Activated CD8-positive, alpha-beta memory T cell treated with anti-CD3 and anti-CD28 coated beads, Interleukin-2, amount 50 U/mL, for 48 hours (primary cell): ENCODE measurements at regions not wholly inside any gene's neighbourhood (a gene's known extent, or its start where the extent isn't known, plus 50 kb on each side); places are given as distances from the start of the nearest gene placed in this dataset.

ENCODE experiments used
- DNase-seq: peaks from one replicate; pipeline ENCODE4 v3.0.0-alpha.2; 2020

DNA sequence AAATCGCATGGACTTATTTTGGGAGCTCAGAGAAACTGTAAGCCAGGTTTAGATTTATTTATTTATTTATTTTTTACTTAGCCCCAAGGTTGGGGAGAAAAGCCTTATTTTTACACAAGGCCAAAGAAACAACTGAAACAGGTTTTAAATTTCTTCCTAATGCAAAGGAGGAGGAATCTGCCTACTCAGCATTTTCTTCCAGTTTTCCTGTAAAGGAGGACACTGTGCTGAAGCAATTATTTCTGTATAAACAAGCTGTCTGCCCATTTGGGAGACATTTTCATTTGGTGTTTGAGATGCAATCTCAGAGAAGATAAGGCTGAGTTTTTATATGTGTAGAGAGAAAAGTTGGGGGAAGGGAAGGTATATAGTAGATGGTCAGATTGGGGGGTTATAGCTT is 125.0 kb downstream of the ETAA1 start:
- no peak for DNase-seq

DNA sequence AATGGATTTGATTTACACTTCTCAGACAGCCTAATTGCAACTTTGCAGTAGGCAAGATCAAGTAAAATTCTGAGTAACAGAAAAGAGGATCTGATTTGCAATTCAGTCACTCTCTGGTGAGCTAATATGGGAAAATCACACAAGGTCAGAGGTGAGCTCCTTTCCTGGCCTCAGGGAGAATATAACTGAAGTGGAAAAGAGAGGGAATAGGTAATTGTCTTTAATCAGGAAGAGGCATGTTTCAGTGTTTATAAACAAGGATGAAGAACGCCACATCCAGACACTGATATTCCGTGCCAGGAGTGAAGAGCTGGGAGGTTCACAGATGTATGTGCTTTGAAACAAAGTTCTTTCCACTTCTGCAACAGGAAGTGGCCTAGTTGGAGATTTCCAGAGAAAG is 127.1 kb downstream of the ETAA1 start:
- DNase-seq: no peak

DNA sequence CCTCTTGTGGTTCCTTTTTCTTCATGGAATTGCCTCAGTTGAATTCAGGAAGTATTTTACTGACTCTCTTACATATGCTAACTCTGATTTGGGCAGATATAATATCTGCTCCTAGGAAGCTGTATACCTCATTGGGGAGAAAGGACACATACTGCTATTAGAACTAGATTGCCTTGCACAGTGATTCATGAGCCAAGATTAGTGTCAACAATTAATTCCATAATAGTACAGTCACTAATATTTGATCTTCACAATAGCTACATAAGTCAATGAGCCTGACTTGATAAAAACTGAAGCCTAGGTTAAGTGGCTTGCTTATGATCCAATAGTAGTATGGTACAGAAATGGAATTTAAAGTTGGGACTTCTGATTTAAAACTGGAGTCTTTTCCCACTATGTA is 127.6 kb downstream of the ETAA1 start:
- no peak for DNase-seq

DNA sequence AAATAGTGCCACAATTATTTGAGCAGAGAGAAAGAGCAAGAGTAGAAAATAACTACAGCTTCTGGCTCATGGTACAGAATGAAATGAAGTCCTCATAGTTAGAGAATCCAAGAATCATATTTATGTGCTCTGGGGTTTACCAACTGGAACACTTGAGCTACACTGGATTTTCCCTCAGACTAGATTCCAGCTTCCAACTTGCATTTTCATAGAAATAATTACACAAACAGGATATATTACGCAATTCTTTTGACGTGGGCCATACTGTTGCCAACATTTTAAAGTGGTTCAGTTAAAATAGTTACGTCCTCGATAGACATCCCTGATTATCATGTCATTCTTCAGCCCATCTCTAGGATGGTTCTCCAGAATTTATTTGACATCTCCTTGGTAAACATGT is 129.2 kb downstream of the ETAA1 start:
- DNase-seq: no peak

DNA sequence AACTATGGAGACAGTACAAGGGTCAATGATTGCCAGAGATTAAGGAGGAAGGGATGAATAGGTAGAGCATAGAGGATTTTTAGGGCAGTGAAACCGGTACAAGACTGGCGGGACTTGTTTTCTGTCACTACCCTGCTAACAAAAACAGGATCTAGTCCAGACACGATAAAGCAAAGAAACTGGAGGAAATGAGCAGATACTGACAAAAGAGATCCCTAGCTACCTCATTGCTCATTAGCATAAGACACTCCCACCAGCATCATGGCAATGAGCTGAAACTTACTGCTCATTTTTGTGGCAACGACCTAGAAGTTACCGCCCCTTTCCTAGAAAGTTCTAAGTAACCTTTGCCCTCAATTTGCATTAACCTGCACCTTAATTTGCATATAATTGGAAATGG is 131.2 kb downstream of the ETAA1 start:
- no peak for DNase-seq

DNA sequence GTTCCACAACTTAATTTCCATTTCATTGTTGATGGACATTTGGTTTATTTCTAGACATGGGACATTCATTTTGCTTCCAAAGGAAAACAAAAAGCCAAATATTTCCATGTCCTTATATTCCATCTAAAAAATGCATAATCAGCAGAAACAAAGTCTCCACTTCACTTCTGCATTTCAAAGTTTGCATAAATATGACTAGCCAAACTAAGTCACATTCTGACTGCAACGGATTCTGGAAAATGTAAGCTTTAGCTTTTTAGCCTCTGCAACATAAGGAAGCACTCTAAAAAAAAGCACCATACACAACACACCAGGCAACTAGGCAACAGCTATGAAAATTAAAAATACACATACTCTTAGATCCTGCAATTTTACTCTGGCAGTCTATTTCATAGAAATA is 135.3 kb downstream of the ETAA1 start:
- DNase-seq: no peak

DNA sequence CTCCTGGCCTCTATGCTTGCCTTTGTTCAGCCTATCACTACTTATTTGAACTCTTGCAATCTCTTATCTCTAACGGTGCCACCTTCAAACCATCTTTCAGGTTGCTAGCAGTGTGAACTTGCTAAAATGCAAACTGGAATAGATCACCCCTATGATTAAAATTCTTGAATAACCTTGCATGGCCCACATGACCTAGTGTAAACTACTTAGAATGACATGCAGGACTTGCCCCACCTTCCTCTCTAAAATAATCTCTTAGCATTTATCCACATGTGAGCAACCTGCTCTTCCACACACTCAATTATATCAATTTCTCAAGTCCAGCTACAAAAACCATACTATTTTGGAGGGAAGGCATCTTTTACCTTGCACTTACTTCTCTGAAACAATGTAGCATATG is 137.6 kb downstream of the ETAA1 start:
- no peak for DNase-seq

DNA sequence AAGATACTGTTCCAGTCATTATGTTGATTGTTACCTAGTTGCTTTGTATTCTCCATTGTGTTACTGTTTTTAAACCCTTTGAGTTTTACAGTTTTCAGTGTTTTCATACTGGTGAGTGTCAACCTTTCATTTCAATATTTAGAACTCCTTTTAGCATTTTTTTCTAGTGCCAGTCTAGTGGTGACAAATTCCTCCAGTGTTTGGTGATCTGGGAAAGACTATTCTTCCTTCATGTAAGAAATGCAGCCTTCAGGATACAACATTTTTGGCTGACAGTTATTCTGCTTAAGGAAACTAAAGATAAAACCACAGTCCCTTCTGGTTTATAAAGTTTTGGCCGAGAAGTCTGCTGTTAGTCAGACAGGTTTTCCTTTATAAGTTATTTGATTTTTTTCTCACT is 143.8 kb downstream of the ETAA1 start:
- DNase-seq: no peak

DNA sequence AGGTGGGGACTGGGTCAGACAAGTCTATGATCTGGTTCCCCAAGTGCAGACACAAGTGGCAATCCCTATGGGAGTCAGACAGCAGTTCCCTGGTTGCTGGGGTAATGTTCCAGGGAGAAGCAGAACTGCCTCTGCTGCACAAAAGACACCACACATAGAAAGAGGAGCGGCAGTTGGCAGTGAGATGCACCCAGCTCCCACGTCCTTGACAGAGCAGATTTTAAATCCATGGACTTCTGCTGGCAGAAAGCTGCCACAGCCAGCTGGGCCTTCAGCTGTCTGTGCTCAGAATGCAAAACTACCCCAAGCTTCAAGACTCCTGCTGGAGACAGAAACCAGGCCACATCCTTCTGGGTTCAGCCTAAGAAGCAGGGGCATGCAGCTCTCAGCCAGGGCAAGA is 147.2 kb downstream of the ETAA1 start:
- no peak for DNase-seq

DNA sequence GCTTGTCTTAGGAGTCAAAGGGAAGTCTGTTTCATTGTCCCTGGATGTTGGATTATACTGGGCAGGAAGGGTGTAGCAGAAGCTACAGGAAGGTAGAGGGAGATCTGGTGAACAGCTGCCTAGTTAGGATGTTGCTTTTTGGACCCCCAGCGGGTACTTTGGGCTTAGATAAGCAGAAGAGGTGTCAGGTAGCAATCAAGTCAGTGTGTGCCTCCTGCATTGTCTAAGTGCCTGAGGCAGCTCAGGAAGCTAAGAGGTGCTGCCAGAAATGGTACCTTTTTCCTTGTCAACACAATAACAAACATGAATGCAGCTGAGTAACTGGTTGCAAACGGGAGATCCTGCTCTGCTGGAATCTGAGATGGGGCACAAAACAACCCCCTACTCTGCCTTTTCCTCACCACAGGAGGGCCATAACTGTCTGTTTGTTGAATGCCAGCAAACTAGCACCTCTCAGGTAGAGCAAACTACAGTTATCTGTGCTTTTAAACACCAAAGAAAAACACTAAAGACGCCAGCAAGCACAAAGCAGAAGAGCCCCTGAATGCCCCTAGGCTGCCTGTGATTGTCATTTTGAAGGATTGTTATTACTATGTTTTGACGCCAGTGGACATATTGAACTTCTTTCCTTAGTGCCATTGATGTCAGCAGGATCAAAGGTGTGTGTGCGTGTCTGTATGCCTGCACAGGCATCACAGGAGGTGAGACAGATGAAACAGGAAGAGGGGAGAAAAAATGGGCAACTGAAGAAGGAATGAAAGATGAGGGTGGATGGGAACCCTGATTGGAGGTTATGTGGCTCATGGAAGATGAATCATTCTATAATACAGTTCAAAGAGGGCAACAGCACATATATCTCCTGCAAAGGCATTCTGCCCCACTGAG is 151.4 kb downstream of the ETAA1 start:
- no peak for DNase-seq

DNA sequence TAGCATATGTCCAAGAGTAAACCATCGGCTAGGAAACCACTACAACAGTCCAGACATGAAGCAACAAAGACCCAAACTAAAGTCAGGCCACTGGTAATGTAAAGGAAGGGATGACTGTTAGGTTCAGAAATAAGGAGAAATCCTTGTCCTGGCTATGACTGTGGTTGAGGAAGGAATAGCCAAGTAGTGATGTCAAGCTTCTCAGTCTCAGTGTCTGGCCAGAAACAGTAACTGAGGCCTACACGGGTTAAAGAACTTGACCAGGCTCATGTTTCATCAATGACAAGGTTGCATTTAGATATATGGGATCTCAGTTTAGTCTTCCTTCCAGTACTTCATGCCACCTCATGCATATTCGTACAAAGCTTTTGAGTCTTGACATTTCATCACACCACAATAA is 162.0 kb downstream of the ETAA1 start:
- no peak for DNase-seq

DNA sequence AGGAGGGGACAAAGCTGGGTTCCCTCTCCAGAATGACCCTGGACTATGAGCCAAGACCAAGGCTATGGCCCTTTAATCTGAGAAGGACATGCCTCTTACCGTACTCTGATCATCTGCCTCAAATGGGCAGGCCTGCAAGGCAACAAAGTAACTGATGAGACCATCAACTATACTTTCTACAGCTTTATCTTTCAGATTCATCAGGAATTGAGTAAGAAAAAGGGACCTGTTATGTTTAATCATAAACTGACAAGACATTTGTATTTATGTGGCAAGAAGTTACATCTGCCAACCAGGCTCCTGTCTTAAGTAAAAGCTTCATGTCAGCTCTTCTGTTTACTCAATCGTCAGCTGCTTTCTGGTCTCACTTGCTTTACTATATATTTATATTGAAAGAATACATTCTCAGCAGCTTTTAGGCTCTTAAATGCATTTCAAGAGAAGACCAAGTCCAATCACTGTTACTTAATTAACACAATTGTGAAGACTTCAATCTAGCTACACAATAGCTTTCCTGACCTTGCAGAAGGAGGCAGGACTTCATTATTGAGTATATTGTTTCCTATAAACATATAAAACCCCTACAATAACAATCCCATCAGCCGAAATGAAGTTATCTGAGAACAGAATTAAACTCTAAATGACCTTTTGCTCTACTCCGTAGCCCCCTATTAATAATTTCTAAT is 163.8 kb downstream of the ETAA1 start:
- DNase-seq: no peak

DNA sequence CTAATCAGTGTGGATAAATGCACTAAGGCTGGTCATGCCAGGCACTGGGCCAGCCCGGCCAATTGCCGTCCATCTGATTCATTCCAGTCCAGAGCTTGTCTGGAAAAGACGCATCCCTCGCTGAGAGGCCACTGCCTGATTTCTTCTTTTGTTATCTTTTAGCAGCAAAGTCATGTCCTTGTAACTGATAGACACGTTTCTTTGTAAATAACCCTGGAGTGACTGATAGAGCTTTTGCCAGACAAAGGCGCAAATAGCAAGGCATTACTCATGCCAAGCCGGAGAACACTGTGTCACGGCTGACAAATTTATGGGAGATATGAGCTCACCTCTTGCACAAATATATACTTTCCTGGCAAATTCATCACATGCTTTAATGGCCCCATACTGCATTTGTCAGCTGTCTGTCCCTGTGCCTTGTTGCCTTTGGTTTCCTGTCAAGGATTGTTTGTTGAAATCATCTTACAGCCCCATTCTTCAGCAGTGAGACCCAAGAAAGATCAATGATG is 164.4 kb downstream of the ETAA1 start:
- no peak for DNase-seq

DNA sequence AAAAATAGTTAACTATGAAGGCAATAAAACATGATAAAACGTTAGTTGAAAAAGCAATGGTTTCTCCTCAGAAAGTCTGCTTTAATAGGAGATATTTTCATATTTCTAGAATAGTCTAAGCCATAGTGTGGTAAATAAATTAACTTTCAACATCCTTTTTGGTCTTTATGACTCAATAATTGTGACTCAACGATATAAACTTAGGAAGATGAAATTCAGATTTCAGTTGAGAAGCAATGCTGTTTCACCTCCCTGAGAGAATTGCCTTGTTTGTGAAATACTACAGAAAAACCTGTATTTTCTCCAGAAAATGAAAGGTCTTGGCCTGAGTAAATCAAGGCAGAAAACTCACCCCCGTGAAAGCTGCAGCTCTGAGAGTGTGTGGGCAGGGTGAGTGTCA is 166.9 kb downstream of the ETAA1 start:
- DNase-seq: no peak

DNA sequence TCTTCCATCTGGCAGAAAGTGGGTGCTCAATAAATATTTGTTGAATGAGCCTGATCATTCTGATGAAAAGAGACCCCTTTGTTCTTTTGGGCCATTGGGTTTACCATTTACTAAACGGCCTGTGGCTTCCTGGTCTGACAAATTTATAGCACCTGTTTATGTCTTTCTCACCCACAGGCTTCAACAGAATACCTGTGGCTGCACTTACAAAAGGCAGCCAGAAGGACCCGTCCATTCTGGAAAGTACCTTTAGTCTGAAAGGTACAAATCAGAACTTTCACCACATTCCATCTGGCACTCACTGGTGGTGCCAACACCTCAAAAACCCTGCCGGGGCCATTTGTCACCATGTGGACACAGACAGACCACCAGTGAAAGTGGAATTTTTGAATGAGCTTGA is 167.5 kb downstream of the ETAA1 start:
- DNase-seq: no peak

DNA sequence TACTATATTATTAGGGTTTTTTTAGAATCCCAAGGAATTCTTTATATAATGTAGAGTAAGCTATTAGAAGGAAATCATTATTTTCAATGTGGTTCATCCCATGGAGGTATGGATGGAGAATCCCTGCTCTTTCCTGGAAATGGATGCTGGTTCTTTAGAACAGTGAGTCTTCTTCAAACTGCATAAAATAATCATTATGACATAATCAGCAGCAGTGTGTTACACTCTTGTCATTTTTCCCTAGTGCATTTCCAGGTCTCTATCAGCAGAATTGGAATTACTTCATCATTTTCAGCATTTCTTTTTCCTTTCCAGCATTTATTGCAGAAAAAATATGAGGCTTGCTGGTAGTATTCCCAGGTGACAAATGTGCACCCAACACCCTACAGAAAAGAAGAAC is 168.1 kb downstream of the ETAA1 start:
- no peak for DNase-seq

DNA sequence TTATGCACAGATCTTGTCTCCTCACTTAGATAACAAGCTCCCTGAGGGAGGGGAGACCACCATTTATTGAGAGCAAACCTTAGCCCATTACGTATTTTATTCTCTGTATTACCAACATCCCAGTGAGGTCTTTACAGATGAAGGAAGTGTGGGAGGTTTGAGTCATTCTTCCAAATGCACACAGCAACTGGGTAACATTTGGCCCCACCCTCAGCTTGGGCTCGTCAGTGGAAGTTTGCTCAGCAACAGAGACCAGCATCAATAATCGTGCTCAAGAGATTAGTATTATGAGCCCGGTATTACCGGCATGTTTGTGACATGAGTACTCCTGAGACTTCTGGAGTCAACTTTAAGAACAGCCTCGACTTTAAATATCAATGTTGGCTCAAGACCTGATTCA is 168.6 kb downstream of the ETAA1 start:
- no peak for DNase-seq

DNA sequence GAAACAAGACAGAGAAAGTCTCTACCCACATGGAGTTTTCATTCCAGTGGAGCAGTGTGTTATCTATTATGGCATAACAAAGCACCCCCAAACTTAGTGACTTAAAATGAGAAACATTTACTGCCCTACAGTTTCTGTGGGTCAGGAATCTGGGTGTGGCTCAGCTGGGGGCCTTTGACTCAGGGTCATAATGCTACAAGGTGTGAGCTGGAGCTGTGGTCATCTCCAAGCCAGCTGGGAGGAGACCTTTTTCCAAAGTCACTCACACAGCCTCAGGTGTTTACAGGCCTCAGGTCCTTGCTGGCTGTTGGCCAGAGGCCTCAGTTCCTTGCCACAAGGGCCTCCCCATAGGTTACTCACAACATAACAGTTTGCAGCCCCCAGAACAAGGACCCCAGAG is 169.2 kb downstream of the ETAA1 start:
- DNase-seq: no peak

DNA sequence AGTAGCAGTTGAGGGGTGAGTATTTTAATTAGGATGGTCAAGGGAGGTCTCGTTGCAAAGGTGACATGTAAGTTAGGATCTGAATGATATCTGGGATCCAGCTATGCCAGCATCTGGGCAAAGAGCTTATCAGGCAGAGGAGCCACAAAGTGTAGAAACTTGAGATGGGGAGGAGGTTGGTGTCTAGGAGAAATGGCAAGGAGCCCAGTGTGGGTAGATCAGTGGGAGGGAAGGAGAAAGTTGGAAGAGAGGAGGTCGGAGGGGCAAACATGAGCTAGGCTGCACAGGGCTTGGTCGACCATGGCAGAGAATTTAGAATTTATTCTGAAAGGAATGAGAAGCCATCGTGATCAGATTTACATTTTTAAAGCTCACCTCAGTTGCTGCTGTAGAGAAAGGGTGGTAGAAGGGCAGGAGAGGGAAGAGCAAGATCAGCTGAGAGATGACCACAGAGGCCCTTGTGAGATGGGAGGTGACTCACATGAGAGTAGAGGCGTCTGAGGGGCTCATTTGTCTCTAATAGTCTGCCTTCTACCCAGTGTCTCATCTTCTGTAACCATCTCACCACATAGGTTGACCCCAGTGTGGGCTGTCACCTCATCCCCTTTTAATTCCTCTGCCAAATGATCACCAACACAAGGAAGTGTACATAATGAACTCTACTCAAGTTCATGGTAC is 170.0 kb downstream of the ETAA1 start:
- DNase-seq: no peak

DNA sequence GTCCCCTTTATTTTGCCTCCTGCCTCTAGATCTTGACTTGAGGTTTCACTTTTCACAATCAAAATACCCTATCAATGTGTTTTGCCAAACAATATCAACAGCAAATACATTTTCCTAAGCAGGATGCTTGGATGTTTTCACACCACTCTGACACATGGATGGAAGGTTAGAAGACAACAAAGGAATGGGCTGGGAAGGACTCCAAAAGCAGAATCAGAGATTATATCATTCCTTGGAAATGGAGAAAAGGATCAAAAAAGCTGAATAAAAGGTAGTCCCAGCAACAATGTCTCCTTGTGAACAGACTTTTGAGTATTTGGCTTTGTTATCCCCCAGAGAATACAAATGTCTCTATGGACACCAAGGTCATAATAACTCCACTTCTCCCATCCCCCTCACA is 170.8 kb downstream of the ETAA1 start:
- no peak for DNase-seq

DNA sequence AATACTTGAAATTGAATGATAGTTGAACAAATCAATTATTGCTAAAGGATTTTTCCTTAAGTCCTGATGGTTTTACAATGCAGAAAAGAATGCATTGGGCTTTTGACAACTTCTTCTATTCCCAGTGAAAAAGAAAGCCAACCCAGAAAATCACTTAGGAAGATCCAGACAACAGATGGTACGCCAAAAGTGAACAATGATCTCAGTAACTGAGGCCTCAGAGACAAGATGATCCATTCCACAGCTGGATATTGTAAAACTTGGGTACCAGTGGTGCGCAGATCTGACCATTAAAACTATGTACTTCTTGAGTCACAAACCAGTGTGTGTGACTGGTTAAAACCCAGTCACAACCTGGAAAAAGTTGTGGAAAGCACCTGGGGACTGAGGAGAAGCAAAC is 173.5 kb downstream of the ETAA1 start:
- DNase-seq: no peak

DNA sequence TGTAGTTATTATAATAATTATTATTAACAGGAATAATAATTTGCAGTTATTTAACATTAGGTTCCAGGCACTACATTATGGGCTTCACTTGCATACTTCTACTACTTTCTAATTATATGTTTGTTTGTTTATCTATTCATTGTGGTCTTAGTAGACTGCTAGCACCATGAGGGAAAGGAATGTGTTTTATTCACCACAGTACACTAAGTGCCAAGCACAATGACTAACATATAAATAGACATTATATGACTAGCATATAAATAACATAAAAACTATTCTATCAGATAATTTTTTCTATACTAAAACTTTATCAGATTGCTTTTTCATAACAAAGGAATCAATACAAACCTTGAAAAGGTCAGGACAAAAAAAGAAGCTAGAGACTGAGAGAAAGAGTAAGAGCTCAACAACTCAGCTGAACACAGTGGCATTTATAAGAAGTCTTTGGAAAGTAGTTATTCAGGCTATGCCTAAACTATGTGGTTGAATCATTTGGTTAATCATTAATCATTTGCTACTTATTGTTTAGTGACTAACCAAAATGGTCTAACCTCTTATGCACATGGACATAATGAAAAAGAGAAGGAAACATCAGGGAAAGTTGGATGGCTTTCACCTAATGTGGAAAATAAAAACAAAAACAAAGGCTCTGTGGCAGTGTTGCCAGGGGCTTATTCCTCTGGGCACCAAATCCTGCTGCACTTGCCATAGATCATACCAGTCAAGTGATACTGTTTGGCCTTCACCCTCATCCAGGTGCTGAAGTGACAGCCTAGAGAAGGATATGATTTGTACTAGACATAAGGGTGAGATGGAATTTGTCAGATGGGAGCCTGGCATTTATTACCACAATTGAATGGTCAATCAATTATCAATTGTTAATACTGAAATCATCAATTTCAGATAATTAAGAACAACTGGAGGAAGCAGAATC is 174.9 kb downstream of the ETAA1 start:
- no peak for DNase-seq
